22Rv1 (cell line): ENCODE measurements at regions not wholly inside any gene's neighbourhood (a gene's known extent, or its start where the extent isn't known, plus 50 kb on each side); places are given as distances from the start of the nearest gene placed in this dataset.

Experiments used
- ZFX ChIP-seq: fragments of 450-650 bp; IDR thresholded peaks from 2 replicates; pipeline ENCODE4 v1.6.1; 2017; ENCODE audit warnings: antibody characterized with exemption, borderline replicate concordance
- TF ChIP-seq, protein P1 (sequence below): fragments of 450-650 bp; IDR thresholded peaks from 2 replicates; pipeline ENCODE4 v1.5.1; 2017; ENCODE audit warnings: mild to moderate bottlenecking

DNA sequence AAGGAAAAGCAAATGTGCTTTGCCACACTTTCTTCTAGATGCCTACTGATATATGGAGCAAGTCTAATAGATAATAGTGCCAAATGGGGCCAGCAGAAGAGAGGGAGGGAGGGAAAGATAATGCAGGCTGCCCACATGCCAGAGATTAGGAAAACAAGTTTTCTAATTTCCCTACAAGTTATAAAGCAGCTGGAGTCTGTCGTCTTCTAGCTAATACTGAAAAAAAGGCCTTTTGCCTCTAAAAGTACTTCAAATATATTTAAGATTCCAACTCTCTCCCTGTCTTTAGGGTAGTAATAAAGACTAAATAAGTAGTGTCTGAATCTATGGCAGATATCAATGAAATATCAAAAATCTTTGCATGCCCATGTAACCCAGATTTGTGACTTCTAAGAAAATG is 632.0 kb upstream of the MIR17HG start:
- TF ChIP-seq, protein P1, sequence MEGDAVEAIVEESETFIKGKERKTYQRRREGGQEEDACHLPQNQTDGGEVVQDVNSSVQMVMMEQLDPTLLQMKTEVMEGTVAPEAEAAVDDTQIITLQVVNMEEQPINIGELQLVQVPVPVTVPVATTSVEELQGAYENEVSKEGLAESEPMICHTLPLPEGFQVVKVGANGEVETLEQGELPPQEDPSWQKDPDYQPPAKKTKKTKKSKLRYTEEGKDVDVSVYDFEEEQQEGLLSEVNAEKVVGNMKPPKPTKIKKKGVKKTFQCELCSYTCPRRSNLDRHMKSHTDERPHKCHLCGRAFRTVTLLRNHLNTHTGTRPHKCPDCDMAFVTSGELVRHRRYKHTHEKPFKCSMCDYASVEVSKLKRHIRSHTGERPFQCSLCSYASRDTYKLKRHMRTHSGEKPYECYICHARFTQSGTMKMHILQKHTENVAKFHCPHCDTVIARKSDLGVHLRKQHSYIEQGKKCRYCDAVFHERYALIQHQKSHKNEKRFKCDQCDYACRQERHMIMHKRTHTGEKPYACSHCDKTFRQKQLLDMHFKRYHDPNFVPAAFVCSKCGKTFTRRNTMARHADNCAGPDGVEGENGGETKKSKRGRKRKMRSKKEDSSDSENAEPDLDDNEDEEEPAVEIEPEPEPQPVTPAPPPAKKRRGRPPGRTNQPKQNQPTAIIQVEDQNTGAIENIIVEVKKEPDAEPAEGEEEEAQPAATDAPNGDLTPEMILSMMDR, result no peak
- no peak for TF ChIP-seq ZFX
